HEK293 (cell line): ENCODE measurements at regions not wholly inside any gene's neighbourhood (a gene's known extent, or its start where the extent isn't known, plus 50 kb on each side); places are given as distances from the start of the nearest gene placed in this dataset.

Experiments used
- CTCF ChIA-PET: fragments of 350-600 bp; formaldehyde crosslinking; extraction: SDS; loops from one replicate; lab custom pipeline; 2021; ENCODE audit warnings: antibody characterized with exemption; lab: Yijun Ruan, JAX
- POLR2A ChIA-PET: fragments of 300-600 bp; formaldehyde crosslinking; extraction: SDS; loops from one replicate; lab custom pipeline; 2020; ENCODE audit warnings: antibody characterized with exemption, inconsistent platforms; lab: Yijun Ruan, JAX
- H3K27ac ChIP-seq: fragments of 200-500 bp; sonication (Bioruptor generic); 2 replicates; pipeline ENCODE4 v1.5.1; 2014; ENCODE audit warnings: low read depth, low read length, control low read depth, inconsistent platforms; ENCODE audit errors: extremely low read depth
- H3K36me3 ChIP-seq, 2 experiments: fragments of 200-500 bp in 1 of 2; sonication (Bioruptor generic) in 1 of 2; 1 replicate in 1 of 2; 2 replicates in 1 of 2; pipeline ENCODE4 v1.5.1; 2014 to 2017; ENCODE audit warnings: inconsistent platforms in 2 of 2, low read length in 2 of 2; ENCODE audit not compliant: control insufficient read depth in 2 of 2, insufficient read depth in 1 of 2
- H3K4me1 ChIP-seq: fragments of 200-500 bp; sonication (Bioruptor generic); 2 replicates; pipeline ENCODE4 v1.5.1; 2014; ENCODE audit warnings: mild to moderate bottlenecking, low read length, inconsistent platforms; ENCODE audit not compliant: control insufficient read depth, insufficient read depth
- H3K4me3 ChIP-seq: 2 replicates; pipeline ENCODE4 v1.5.1; 2011; ENCODE audit warnings: low read depth, mild to moderate bottlenecking, control low read depth, low read length, moderate library complexity
- H3K9me3 ChIP-seq: fragments of 200-500 bp; sonication (Bioruptor generic); 2 replicates; pipeline ENCODE4 v1.5.1; 2014; ENCODE audit warnings: low read depth, low read length, inconsistent platforms; ENCODE audit not compliant: control insufficient read depth, insufficient read depth
- GFI1B ChIP-seq: fragments of 450-650 bp; formaldehyde crosslinking; IDR thresholded peaks from 2 replicates; pipeline ENCODE4 v1.5.1; 2016; ENCODE audit warnings: missing biosample characterization, missing genetic modification characterization
- ZBTB8A ChIP-seq: fragments of 450-650 bp; formaldehyde crosslinking; IDR thresholded peaks from 2 replicates; pipeline ENCODE4 v1.5.1; 2016; ENCODE audit warnings: missing biosample characterization, missing genetic modification characterization
- ZFP37 ChIP-seq: fragments of 450-650 bp; formaldehyde crosslinking; IDR thresholded peaks from 2 replicates; pipeline ENCODE4 v1.5.1; 2016; ENCODE audit warnings: missing biosample characterization, missing genetic modification characterization
- ZFP41 ChIP-seq: fragments of 450-650 bp; formaldehyde crosslinking; IDR thresholded peaks from 2 replicates; pipeline ENCODE4 v1.5.1; 2016; ENCODE audit warnings: missing biosample characterization, missing genetic modification characterization, borderline replicate concordance
- ZNF266 ChIP-seq: fragments of 450-650 bp; formaldehyde crosslinking; IDR thresholded peaks from 2 replicates; pipeline ENCODE4 v1.5.1; 2016; ENCODE audit warnings: missing biosample characterization, missing genetic modification characterization, low read depth
- ZNF350 ChIP-seq: fragments of 450-650 bp; formaldehyde crosslinking; IDR thresholded peaks from 2 replicates; pipeline ENCODE4 v1.5.0; 2017; ENCODE audit warnings: missing biosample characterization, mild to moderate bottlenecking, missing genetic modification characterization
- ZNF391 ChIP-seq: fragments of 450-650 bp; formaldehyde crosslinking; IDR thresholded peaks from 2 replicates; pipeline ENCODE4 v1.5.1; 2016; ENCODE audit warnings: low read depth, missing biosample characterization, missing genetic modification characterization, borderline replicate concordance
- ZNF433 ChIP-seq: fragments of 450-650 bp; formaldehyde crosslinking; IDR thresholded peaks from 2 replicates; pipeline ENCODE4 v1.5.1; 2016; ENCODE audit warnings: missing biosample characterization, missing genetic modification characterization, low read depth
- ZNF514 ChIP-seq: fragments of 450-650 bp; formaldehyde crosslinking; IDR thresholded peaks from 2 replicates; pipeline ENCODE4 v1.5.1; 2016; ENCODE audit warnings: missing biosample characterization, missing genetic modification characterization
- ZNF544 ChIP-seq: fragments of 450-650 bp; formaldehyde crosslinking; IDR thresholded peaks from 2 replicates; pipeline ENCODE4 v1.5.0; 2017; ENCODE audit warnings: missing biosample characterization, missing genetic modification characterization
- ZNF560 ChIP-seq: fragments of 450-650 bp; formaldehyde crosslinking; IDR thresholded peaks from 2 replicates; pipeline ENCODE4 v1.5.1; 2017; ENCODE audit warnings: missing biosample characterization, missing genetic modification characterization, borderline replicate concordance
- ZNF600 ChIP-seq: fragments of 450-650 bp; formaldehyde crosslinking; IDR thresholded peaks from 2 replicates; pipeline ENCODE4 v1.5.1; 2016; ENCODE audit warnings: missing biosample characterization, missing genetic modification characterization
- ZNF768 ChIP-seq: fragments of 450-650 bp; formaldehyde crosslinking; IDR thresholded peaks from 2 replicates; pipeline ENCODE4 v1.5.1; 2018; ENCODE audit warnings: missing biosample characterization, mild to moderate bottlenecking, missing genetic modification characterization
- ZNF792 ChIP-seq: fragments of 450-650 bp; formaldehyde crosslinking; IDR thresholded peaks from 2 replicates; pipeline ENCODE4 v1.5.1; 2016; ENCODE audit warnings: missing biosample characterization, missing genetic modification characterization
- ZSCAN30 ChIP-seq: fragments of 450-650 bp; IDR thresholded peaks from 2 replicates; pipeline ENCODE4 v1.5.1; 2018; ENCODE audit warnings: missing biosample characterization, mild to moderate bottlenecking, missing genetic modification characterization, moderate library complexity
- TF ChIP-seq, protein P1 (sequence below): fragments of 450-650 bp; formaldehyde crosslinking; IDR thresholded peaks from 2 replicates; pipeline ENCODE4 v1.5.1; 2016; ENCODE audit warnings: missing biosample characterization, missing genetic modification characterization, borderline replicate concordance
- TF ChIP-seq, protein P2 (sequence below): fragments of 450-650 bp; formaldehyde crosslinking; IDR thresholded peaks from 2 replicates; pipeline ENCODE4 v1.5.1; 2016; ENCODE audit warnings: missing biosample characterization, missing genetic modification characterization
- TF ChIP-seq, protein P3 (sequence below): fragments of 450-650 bp; formaldehyde crosslinking; IDR thresholded peaks from 2 replicates; pipeline ENCODE4 v1.5.1; 2016; ENCODE audit warnings: missing biosample characterization, missing genetic modification characterization
- TF ChIP-seq, protein P4 (sequence below): fragments of 450-650 bp; formaldehyde crosslinking; IDR thresholded peaks from 2 replicates; pipeline ENCODE4; 2016; ENCODE audit warnings: missing biosample characterization, missing genetic modification characterization
- TF ChIP-seq, protein P5 (sequence below): fragments of 450-650 bp; IDR thresholded peaks from 2 replicates; pipeline ENCODE4 v1.5.1; 2018; ENCODE audit warnings: missing biosample characterization, missing genetic modification characterization
- TF ChIP-seq, protein P6 (sequence below): fragments of 450-650 bp; IDR thresholded peaks from 2 replicates; pipeline ENCODE4 v1.5.1; 2018; ENCODE audit warnings: missing biosample characterization, mild to moderate bottlenecking, missing genetic modification characterization

DNA sequence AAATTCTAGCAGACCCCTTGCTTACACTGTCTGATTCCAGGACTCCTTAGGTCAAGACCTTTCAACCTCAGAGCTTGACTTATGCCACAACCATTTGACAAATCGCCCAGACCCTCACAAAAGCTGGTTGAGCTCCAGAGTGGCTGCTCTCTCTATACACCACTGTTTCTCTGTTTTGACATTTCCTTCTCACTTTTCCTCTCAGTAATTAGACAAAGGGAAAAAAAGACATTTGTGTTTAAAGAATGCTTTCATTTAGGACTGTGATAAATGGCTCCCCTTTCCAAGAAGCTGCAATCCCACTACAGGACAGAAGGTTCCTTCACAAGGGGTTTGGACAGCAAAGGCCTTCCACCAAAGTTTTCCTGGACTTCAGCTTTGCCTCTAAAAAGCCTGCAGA, 601.3 kb downstream of the NR2F1-AS1 start:
- TF ChIP-seq ZNF600 (tag by site-specific recombination) (no peak), ZNF768 (tag by site-specific recombination) (no peak), ZNF514 (tag by site-specific recombination) (no peak), ZFP37 (tag by site-specific recombination) (no peak)
- TF ChIP-seq, protein P1, sequence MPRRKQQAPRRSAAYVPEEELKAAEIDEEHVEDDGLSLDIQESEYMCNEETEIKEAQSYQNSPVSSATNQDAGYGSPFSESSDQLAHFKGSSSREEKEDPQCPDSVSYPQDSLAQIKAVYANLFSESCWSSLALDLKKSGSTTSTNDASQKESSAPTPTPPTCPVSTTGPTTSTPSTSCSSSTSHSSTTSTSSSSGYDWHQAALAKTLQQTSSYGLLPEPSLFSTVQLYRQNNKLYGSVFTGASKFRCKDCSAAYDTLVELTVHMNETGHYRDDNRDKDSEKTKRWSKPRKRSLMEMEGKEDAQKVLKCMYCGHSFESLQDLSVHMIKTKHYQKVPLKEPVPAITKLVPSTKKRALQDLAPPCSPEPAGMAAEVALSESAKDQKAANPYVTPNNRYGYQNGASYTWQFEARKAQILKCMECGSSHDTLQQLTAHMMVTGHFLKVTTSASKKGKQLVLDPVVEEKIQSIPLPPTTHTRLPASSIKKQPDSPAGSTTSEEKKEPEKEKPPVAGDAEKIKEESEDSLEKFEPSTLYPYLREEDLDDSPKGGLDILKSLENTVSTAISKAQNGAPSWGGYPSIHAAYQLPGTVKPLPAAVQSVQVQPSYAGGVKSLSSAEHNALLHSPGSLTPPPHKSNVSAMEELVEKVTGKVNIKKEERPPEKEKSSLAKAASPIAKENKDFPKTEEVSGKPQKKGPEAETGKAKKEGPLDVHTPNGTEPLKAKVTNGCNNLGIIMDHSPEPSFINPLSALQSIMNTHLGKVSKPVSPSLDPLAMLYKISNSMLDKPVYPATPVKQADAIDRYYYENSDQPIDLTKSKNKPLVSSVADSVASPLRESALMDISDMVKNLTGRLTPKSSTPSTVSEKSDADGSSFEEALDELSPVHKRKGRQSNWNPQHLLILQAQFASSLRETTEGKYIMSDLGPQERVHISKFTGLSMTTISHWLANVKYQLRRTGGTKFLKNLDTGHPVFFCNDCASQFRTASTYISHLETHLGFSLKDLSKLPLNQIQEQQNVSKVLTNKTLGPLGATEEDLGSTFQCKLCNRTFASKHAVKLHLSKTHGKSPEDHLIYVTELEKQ (tag by site-specific recombination) = no peak
- TF ChIP-seq, protein P2, sequence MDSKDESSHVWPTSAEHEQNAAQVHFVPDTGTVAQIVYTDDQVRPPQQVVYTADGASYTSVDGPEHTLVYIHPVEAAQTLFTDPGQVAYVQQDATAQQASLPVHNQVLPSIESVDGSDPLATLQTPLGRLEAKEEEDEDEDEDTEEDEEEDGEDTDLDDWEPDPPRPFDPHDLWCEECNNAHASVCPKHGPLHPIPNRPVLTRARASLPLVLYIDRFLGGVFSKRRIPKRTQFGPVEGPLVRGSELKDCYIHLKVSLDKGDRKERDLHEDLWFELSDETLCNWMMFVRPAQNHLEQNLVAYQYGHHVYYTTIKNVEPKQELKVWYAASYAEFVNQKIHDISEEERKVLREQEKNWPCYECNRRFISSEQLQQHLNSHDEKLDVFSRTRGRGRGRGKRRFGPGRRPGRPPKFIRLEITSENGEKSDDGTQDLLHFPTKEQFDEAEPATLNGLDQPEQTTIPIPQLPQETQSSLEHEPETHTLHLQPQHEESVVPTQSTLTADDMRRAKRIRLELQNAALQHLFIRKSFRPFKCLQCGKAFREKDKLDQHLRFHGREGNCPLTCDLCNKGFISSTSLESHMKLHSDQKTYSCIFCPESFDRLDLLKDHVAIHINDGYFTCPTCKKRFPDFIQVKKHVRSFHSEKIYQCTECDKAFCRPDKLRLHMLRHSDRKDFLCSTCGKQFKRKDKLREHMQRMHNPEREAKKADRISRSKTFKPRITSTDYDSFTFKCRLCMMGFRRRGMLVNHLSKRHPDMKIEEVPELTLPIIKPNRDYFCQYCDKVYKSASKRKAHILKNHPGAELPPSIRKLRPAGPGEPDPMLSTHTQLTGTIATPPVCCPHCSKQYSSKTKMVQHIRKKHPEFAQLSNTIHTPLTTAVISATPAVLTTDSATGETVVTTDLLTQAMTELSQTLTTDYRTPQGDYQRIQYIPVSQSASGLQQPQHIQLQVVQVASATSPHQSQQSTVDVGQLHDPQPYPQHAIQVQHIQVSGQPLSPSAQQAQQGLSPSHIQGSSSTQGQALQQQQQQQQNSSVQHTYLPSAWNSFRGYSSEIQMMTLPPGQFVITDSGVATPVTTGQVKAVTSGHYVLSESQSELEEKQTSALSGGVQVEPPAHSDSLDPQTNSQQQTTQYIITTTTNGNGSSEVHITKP (tag by site-specific recombination) = no peak
- POLR2A ChIA-PET = no interaction called here

DNA sequence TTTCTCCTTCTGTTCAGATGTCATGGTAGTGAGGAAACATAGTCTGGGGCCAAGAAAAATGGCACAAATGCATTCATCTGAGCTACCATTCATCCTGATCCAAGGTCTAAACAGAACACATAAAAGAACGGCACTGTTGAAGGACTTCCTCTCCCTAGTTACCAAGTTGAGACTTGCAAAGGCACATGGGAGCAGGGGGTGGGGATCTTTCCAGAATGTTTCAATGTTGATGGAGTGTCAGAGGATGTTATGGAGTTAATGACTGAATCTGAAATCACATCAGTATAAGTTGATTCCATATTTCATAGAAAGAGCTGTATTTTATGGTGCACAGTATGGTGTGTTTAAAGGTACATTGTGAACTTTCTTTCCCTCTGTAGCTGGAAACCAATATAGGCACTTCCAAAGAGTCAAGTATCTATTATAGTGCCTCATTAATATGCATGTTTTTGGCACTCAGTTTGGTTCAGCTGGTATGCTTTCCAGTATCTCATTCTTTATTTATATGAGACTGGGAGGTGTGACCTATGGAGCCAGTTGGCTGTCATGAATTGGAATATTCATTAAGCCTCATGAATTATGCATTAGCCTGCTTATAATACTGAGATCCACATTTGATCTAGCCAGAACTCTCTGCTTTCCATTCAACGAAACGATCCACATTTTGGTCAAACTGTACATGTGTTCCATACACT, 603.0 kb downstream of the NR2F1-AS1 start:
- Histone ChIP-seq H3K27ac (no peak overlapping the region), H3K9me3 (no peaks in the 10 kb centered on the region), H3K4me3 (no peak overlapping the region), H3K4me1 (no peaks in the 10 kb centered on the region), H3K36me3 (no peaks in the 10 kb centered on the region)
- ChIA-PET CTCF (no interaction called here), POLR2A (no interaction called here)
- TF ChIP-seq, protein P3, sequence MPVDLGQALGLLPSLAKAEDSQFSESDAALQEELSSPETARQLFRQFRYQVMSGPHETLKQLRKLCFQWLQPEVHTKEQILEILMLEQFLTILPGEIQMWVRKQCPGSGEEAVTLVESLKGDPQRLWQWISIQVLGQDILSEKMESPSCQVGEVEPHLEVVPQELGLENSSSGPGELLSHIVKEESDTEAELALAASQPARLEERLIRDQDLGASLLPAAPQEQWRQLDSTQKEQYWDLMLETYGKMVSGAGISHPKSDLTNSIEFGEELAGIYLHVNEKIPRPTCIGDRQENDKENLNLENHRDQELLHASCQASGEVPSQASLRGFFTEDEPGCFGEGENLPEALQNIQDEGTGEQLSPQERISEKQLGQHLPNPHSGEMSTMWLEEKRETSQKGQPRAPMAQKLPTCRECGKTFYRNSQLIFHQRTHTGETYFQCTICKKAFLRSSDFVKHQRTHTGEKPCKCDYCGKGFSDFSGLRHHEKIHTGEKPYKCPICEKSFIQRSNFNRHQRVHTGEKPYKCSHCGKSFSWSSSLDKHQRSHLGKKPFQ (tag by site-specific recombination) = no peak
- TF ChIP-seq ZNF266 (tag by site-specific recombination) (no peak), ZNF792 (tag by site-specific recombination) (no peak), ZNF544 (tag by site-specific recombination) (no peak), ZNF560 (tag by site-specific recombination) (no peak), ZNF391 (no peak), GFI1B (tag by site-specific recombination) (no peak), ZBTB8A (tag by site-specific recombination) (no peak), ZFP41 (no peak), ZSCAN30 (tag by site-specific recombination) (no peak), ZNF433 (tag by site-specific recombination) (no peak), ZNF350 (no peak)
- TF ChIP-seq, protein P4, sequence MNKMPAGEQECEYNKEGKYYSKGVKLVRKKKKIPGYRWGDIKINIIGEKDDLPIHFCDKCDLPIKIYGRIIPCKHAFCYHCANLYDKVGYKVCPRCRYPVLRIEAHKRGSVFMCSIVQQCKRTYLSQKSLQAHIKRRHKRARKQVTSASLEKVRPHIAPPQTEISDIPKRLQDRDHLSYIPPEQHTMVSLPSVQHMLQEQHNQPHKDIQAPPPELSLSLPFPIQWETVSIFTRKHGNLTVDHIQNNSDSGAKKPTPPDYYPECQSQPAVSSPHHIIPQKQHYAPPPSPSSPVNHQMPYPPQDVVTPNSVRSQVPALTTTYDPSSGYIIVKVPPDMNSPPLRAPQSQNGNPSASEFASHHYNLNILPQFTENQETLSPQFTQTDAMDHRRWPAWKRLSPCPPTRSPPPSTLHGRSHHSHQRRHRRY = no peak
- TF ChIP-seq, protein P5, sequence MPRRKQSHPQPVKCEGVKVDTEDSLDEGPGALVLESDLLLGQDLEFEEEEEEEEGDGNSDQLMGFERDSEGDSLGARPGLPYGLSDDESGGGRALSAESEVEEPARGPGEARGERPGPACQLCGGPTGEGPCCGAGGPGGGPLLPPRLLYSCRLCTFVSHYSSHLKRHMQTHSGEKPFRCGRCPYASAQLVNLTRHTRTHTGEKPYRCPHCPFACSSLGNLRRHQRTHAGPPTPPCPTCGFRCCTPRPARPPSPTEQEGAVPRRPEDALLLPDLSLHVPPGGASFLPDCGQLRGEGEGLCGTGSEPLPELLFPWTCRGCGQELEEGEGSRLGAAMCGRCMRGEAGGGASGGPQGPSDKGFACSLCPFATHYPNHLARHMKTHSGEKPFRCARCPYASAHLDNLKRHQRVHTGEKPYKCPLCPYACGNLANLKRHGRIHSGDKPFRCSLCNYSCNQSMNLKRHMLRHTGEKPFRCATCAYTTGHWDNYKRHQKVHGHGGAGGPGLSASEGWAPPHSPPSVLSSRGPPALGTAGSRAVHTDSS (tag by site-specific recombination) = no peak
- TF ChIP-seq, protein P6, sequence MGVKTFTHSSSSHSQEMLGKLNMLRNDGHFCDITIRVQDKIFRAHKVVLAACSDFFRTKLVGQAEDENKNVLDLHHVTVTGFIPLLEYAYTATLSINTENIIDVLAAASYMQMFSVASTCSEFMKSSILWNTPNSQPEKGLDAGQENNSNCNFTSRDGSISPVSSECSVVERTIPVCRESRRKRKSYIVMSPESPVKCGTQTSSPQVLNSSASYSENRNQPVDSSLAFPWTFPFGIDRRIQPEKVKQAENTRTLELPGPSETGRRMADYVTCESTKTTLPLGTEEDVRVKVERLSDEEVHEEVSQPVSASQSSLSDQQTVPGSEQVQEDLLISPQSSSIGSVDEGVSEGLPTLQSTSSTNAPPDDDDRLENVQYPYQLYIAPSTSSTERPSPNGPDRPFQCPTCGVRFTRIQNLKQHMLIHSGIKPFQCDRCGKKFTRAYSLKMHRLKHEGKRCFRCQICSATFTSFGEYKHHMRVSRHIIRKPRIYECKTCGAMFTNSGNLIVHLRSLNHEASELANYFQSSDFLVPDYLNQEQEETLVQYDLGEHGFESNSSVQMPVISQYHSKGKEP (tag by site-specific recombination) = no peak

More for the DNA sequence above, 601.3 kb downstream of the NR2F1-AS1 start:
- Histone ChIP-seq H3K27ac (no peak overlapping the region), H3K9me3 (no peaks in the 10 kb centered on the region), H3K36me3 (no peaks in the 10 kb centered on the region), H3K4me3 (no peak overlapping the region), H3K4me1 (no peaks in the 10 kb centered on the region)
- CTCF ChIA-PET = interaction anchor here (0.6 to 1.0 kb wide), 2 partner anchors 68 to 83 kb away, joined by 3 to 4 read pairs; no protein-coding TSS in a partner anchor
